DOHH2 (cell line): ENCODE measurements at regions not wholly inside any gene's neighbourhood (a gene's known extent, or its start where the extent isn't known, plus 50 kb on each side); places are given as distances from the start of the nearest gene placed in this dataset.

Source experiments
- H3F3A ChIP-seq: fragments of 200-600 bp; sonication (generic), shearing (Covaris generic); 2 replicates; pipeline ENCODE4 v1.6.0; 2016; ENCODE audit warnings: antibody characterized with exemption, mild to moderate bottlenecking; ENCODE audit not compliant: control insufficient read depth, insufficient read depth
- H3K27ac ChIP-seq: fragments of 200-600 bp; sonication (generic); 2 replicates; pipeline ENCODE4 v1.5.1; 2014; ENCODE audit warnings: low read depth, mild to moderate bottlenecking, low read length, moderate library complexity
- H3K27me3 ChIP-seq: fragments of 200-600 bp; sonication (generic); 2 replicates; pipeline ENCODE4 v1.6.1; 2014; ENCODE audit warnings: mild to moderate bottlenecking, low read length, mixed read lengths; ENCODE audit not compliant: control insufficient read depth
- H3K36me3 ChIP-seq: fragments of 200-600 bp; sonication (generic); 2 replicates; pipeline ENCODE4 v1.6.1; 2014; ENCODE audit warnings: mild to moderate bottlenecking, low read length, moderate library complexity, mixed read lengths; ENCODE audit not compliant: control insufficient read depth
- H3K4me1 ChIP-seq: fragments of 200-600 bp; sonication (generic); 2 replicates; pipeline ENCODE4 v1.6.1; 2014; ENCODE audit warnings: mild to moderate bottlenecking, low read length, mixed read lengths; ENCODE audit not compliant: control insufficient read depth
- H3K4me2 ChIP-seq: fragments of 200-600 bp; sonication (generic); 2 replicates; pipeline ENCODE4 v1.6.0; 2014; ENCODE audit warnings: mild to moderate bottlenecking, low read length, moderate library complexity
- H3K4me3 ChIP-seq: fragments of 200-600 bp; sonication (generic); 2 replicates; pipeline ENCODE4 v1.5.1; 2014; ENCODE audit warnings: mild to moderate bottlenecking, low read length, mixed read lengths
- H3K79me2 ChIP-seq: fragments of 200-600 bp; sonication (generic); 2 replicates; pipeline ENCODE4 v1.6.1; 2014; ENCODE audit warnings: mild to moderate bottlenecking, low read length, mixed read lengths; ENCODE audit not compliant: control insufficient read depth
- H3K9me2 ChIP-seq: fragments of 200-600 bp; sonication (generic); replicated peaks from 2 replicates; pipeline ENCODE4 v1.6.1; 2014; ENCODE audit warnings: mild to moderate bottlenecking, low read length, mixed read lengths; ENCODE audit not compliant: control insufficient read depth
- H3K9me3 ChIP-seq: fragments of 200-600 bp; sonication (generic); 2 replicates; pipeline ENCODE4 v1.6.1; 2014; ENCODE audit warnings: antibody characterized with exemption, low read length, mixed read lengths; ENCODE audit not compliant: control insufficient read depth, insufficient read depth
- H4K20me1 ChIP-seq: fragments of 200-600 bp; sonication (generic); 2 replicates; pipeline ENCODE4 v1.6.0; 2014; ENCODE audit warnings: low read depth, mild to moderate bottlenecking, antibody characterized with exemption, low read length, moderate library complexity; ENCODE audit not compliant: control insufficient read depth, insufficient read depth
- EZH2phosphoT487 ChIP-seq: fragments of 200-600 bp; sonication (generic); IDR thresholded peaks from 2 replicates; pipeline ENCODE4 v1.6.1; 2017; ENCODE audit warnings: borderline replicate concordance, mild to moderate bottlenecking, antibody characterized with exemption, low read length, moderate library complexity, mixed read lengths
- TF ChIP-seq, protein P1 (sequence below): fragments of 200-600 bp; sonication (generic); IDR thresholded peaks from one replicate; pipeline ENCODE4 v1.5.1; 2014; ENCODE audit warnings: antibody characterized with exemption, mild to moderate bottlenecking, low read depth, low read length; ENCODE audit not compliant: poor library complexity, severe bottlenecking

DNA sequence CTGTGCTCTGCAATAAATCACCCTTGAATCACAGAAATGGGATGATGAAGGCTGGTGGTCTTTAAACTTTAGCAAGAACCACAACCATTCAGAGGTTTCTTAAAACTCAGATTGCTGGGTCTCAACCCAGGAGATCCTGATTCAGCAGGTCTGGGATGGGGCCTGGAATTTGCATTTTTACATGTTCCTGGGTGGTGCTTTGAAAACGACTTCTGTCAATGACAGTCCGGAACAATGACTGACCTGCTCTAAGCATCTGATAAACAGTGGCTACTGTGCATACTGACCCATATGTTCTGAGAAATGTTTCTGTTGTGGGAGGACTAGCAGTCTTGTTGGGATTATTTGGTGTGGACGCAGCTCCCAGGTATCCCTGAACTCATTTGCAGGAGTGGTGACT, 92.7 kb downstream of the GADD45G start:
- H3K27ac ChIP-seq = no peak overlapping the region
- H3K36me3 ChIP-seq = no peaks in the 10 kb centered on the region
- no peak for TF ChIP-seq EZH2phosphoT487
- TF ChIP-seq, protein P1, sequence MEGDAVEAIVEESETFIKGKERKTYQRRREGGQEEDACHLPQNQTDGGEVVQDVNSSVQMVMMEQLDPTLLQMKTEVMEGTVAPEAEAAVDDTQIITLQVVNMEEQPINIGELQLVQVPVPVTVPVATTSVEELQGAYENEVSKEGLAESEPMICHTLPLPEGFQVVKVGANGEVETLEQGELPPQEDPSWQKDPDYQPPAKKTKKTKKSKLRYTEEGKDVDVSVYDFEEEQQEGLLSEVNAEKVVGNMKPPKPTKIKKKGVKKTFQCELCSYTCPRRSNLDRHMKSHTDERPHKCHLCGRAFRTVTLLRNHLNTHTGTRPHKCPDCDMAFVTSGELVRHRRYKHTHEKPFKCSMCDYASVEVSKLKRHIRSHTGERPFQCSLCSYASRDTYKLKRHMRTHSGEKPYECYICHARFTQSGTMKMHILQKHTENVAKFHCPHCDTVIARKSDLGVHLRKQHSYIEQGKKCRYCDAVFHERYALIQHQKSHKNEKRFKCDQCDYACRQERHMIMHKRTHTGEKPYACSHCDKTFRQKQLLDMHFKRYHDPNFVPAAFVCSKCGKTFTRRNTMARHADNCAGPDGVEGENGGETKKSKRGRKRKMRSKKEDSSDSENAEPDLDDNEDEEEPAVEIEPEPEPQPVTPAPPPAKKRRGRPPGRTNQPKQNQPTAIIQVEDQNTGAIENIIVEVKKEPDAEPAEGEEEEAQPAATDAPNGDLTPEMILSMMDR = no peak
- peaks cover 11% of the 10 kb centered on the region; the same call in 1 of the 2 replicates for H3K27me3 ChIP-seq
- H4K20me1 ChIP-seq = no peaks in the 10 kb centered on the region
- no peaks in the 10 kb centered on the region for H3K79me2 ChIP-seq
- H3K4me3 ChIP-seq = no peak overlapping the region
- no peaks in the 10 kb centered on the region for H3K9me2 ChIP-seq
- no peaks in the 10 kb centered on the region for H3F3A ChIP-seq
- H3K9me3 ChIP-seq = no peaks in the 10 kb centered on the region
- H3K4me2 ChIP-seq = no peak overlapping the region
- no peaks in the 10 kb centered on the region for H3K4me1 ChIP-seq

DNA sequence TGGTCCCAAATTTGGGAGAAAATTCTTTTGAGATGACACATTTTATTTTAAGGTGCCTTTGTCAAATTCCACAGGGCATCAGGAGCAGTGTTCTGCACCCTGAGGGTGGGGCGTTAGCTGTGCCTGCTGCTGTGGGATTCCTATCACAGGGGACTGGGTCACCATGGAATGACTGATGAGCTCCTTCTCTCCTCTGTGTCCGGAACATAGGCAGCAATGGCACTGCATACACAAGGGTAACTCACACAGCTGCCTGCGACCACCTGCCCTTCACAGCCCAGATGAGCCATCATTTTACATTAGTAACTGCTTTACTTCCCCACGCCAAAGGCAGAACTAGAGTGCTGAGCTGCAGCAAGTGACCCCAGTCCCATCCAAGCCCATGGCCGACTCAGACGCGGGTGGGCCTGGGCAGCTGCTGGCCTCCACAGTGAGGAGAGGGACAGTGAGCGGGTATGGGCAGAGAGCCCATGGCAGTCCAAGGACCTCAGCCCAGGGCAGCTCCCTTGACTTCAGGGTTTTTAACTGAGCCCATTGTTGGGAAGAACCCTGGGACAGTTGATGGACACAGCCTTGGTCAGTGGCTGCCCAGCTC, 93.7 kb downstream of the GADD45G start:
- Histone ChIP-seq H3K4me1 (no peaks in the 10 kb centered on the region), H3K79me2 (no peaks in the 10 kb centered on the region)

DNA sequence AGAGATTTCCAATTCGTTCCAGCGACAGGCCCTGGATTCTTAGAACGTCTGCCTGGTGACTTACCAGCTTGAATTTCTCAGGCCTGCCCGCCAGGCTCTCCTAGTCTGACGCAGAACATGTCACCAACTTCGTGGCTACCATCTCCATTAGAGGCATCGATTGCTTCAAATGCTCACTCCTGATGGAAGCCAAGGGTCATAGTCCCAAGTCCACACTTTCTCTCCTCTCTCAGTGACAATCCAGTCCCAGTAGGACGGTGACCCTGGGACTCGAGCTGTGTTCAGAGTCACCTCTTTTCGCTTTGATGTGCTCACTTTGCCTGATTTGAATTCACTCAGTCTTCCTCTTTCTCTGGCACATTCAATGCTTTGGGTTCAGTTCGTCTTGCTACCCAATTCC, 94.8 kb downstream of the GADD45G start:
- H4K20me1 ChIP-seq = no peaks in the 10 kb centered on the region
- no peak overlapping the region for H3K4me2 ChIP-seq
- H3K79me2 ChIP-seq = no peaks in the 10 kb centered on the region
- no peak overlapping the region for H3K4me3 ChIP-seq
- H3K36me3 ChIP-seq = no peaks in the 10 kb centered on the region
- H3K9me2 ChIP-seq = no peaks in the 10 kb centered on the region
- no peaks in the 10 kb centered on the region for H3F3A ChIP-seq
- H3K27me3 ChIP-seq = peaks cover 14% of the 10 kb centered on the region; the same call in 1 of the 2 replicates
- no peak overlapping the region for H3K27ac ChIP-seq
- H3K4me1 ChIP-seq = no peaks in the 10 kb centered on the region
- no peaks in the 10 kb centered on the region for H3K9me3 ChIP-seq
- TF ChIP-seq EZH2phosphoT487 = no peak
- TF ChIP-seq, protein P1 = no peak

More for the DNA sequence above, 93.7 kb downstream of the GADD45G start:
- no peaks in the 10 kb centered on the region for H4K20me1 ChIP-seq
- no peak for TF ChIP-seq EZH2phosphoT487
- TF ChIP-seq, protein P1 = no peak
- H3K4me2 ChIP-seq = no peak overlapping the region
- H3K36me3 ChIP-seq = no peaks in the 10 kb centered on the region
- H3K27me3 ChIP-seq = peaks cover 11% of the 10 kb centered on the region; the same call in 1 of the 2 replicates
- no peak overlapping the region for H3K4me3 ChIP-seq
- H3F3A ChIP-seq = no peaks in the 10 kb centered on the region
- H3K27ac ChIP-seq = no peak overlapping the region
- no peaks in the 10 kb centered on the region for H3K9me3 ChIP-seq
- H3K9me2 ChIP-seq = no peaks in the 10 kb centered on the region
